ENCODE measurements at regions not wholly inside any gene's neighbourhood (a gene's known extent, or its start where the extent isn't known, plus 50 kb on each side); places are given as distances from the start of the nearest gene placed in this dataset.

DNA sequence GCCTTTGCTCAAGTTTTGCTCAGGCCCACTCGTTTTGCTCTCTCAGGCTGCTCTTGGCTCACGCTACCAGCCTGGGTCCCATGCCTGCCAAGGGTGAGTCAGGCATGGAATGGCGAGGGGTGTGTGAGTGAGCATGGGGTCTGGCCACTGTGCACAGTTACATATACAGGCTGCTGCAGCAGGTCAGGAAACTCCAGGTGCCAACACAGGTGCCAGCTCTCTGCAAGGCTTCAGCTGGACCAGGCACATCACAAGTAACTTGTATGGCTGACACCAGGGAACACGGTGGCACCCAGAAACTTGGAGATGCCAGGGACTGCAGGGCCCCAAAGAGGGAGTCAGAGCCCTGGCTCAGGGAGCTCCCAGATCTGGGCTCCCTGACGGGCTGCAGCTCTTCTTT is 146.8 kb downstream of the BTBD3 start:
- BruUV-seq (replicated peaks), result no TSS peak

DNA sequence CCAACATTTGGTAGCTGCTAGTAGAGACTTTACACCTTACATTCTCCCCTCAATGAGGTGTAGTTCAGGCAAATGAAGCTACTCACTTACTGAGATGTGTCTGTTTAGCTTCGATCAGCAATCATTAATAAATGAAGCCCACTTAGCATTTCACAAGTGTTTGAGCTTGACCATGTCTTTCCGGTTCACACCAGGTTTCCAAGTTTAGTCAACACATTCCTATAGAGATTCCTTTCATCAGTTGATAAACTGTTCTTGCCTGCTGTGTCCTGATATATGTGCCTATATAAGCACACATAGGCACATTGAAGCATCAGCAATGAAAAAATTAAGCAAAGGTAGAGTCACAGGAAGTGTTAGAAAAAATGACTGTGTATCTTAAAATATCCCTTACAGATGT is 150.0 kb downstream of the BTBD3 start:
- Histone ChIP-seq H3K9me3 (ENCODE audit: low read length) (no peaks in the 10 kb centered on the region), H3K4me3 (ENCODE audit: low read length) (no peak overlapping the region), H3K79me2 (ENCODE audit: low read length) (no peaks in the 10 kb centered on the region), H3K9me2 (replicated peaks; ENCODE audit: low read length) (no peaks in the 10 kb centered on the region), H3K36me3 (ENCODE audit: low read depth, low read length) (no peaks in the 10 kb centered on the region), H3K27me3 (ENCODE audit: low read length) (peaks cover 6% of the 10 kb centered on the region; the same call in 1 of the 2 replicates), H3K27ac (ENCODE audit: low read length) (no peak overlapping the region), H3F3A (ENCODE audit: low read length, unreplicated experiment) (no peaks in the 10 kb centered on the region), H2AFZ (ENCODE audit: low read length) (no peak overlapping the region), H4K20me1 (ENCODE audit: low read length) (no peaks in the 10 kb centered on the region), H3K4me2 (ENCODE audit: low read length) (no peak overlapping the region), H3K9ac (ENCODE audit: low read length) (no peak overlapping the region), H3K4me1 (ENCODE audit: insufficient read depth, low read length) (no peaks in the 10 kb centered on the region)
- POLR2A ChIA-PET (ENCODE audit: unreplicated experiment), result no interaction called here
- BruUV-seq (replicated peaks), result no TSS peak
- no peak for ATAC-seq
- intact Hi-C loops (cut with micrococcal nuclease), result no loop called here
- DNase-seq, result no peak
- no peak for TF ChIP-seq EZH2 (IDR thresholded peaks at IDR 0.05; ENCODE audit: low read length, unreplicated experiment)
- no peak for TF ChIP-seq CTCF (conservative IDR thresholded peaks at IDR 0.05; ENCODE audit: low read depth, low read length)
- TF ChIP-seq EZH2phosphoT487 (IDR thresholded peaks at IDR 0.05; ENCODE audit: borderline replicate concordance, low read length), result no peak
- CTCF ChIA-PET, result no interaction called here

More for the DNA sequence above, 146.8 kb downstream of the BTBD3 start:
- POLR2A ChIA-PET (ENCODE audit: unreplicated experiment), result no interaction called here
- Histone ChIP-seq H3K9ac (ENCODE audit: low read length) (no peak overlapping the region), H2AFZ (ENCODE audit: low read length) (no peak overlapping the region), H3K27me3 (ENCODE audit: low read length) (peaks cover 6% of the 10 kb centered on the region; the same call in 1 of the 2 replicates), H3K9me2 (replicated peaks; ENCODE audit: low read length) (no peaks in the 10 kb centered on the region), H4K20me1 (ENCODE audit: low read length) (no peaks in the 10 kb centered on the region), H3K79me2 (ENCODE audit: low read length) (no peaks in the 10 kb centered on the region), H3K27ac (ENCODE audit: low read length) (no peak overlapping the region), H3F3A (ENCODE audit: low read length, unreplicated experiment) (no peaks in the 10 kb centered on the region), H3K4me3 (ENCODE audit: low read length) (no peak overlapping the region), H3K4me2 (ENCODE audit: low read length) (no peak overlapping the region), H3K4me1 (ENCODE audit: insufficient read depth, low read length) (no peaks in the 10 kb centered on the region), H3K36me3 (ENCODE audit: low read depth, low read length) (no peaks in the 10 kb centered on the region), H3K9me3 (ENCODE audit: low read length) (no peaks in the 10 kb centered on the region)
- TF ChIP-seq EZH2phosphoT487 (IDR thresholded peaks at IDR 0.05; ENCODE audit: borderline replicate concordance, low read length) (no peak), EZH2 (IDR thresholded peaks at IDR 0.05; ENCODE audit: low read length, unreplicated experiment) (no peak), CTCF (conservative IDR thresholded peaks at IDR 0.05; ENCODE audit: low read depth, low read length) (no peak)
- ATAC-seq, result no peak
- DNase-seq, result no peak
- CTCF ChIA-PET, result no interaction called here
- intact Hi-C loops (cut with micrococcal nuclease), result no loop called here

- intact Hi-C loops (cut with micrococcal nuclease), result no loop called here
- Histone ChIP-seq H3K4me2 (ENCODE audit: low read length) (no peak overlapping the region), H3K27ac (ENCODE audit: low read length) (no peak overlapping the region), H3K9ac (ENCODE audit: low read length) (no peak overlapping the region), H3K9me2 (replicated peaks; ENCODE audit: low read length) (no peaks in the 10 kb centered on the region), H3K9me3 (ENCODE audit: low read length) (no peaks in the 10 kb centered on the region), H3K36me3 (ENCODE audit: low read depth, low read length) (no peaks in the 10 kb centered on the region), H3K27me3 (ENCODE audit: low read length) (peaks cover 6% of the 10 kb centered on the region; the same call in 1 of the 2 replicates), H3K4me1 (ENCODE audit: insufficient read depth, low read length) (no peaks in the 10 kb centered on the region), H2AFZ (ENCODE audit: low read length) (no peak overlapping the region), H3K79me2 (ENCODE audit: low read length) (no peaks in the 10 kb centered on the region), H4K20me1 (ENCODE audit: low read length) (no peaks in the 10 kb centered on the region), H3K4me3 (ENCODE audit: low read length) (no peak overlapping the region), H3F3A (ENCODE audit: low read length, unreplicated experiment) (no peaks in the 10 kb centered on the region)
- ATAC-seq, result no peak
- BruUV-seq (replicated peaks), result no TSS peak
- POLR2A ChIA-PET (ENCODE audit: unreplicated experiment), result no interaction called here
- DNase-seq, result no peak
- TF ChIP-seq CTCF (conservative IDR thresholded peaks at IDR 0.05; ENCODE audit: low read depth, low read length) (no peak), EZH2phosphoT487 (IDR thresholded peaks at IDR 0.05; ENCODE audit: borderline replicate concordance, low read length) (no peak), EZH2 (IDR thresholded peaks at IDR 0.05; ENCODE audit: low read length, unreplicated experiment) (no peak)
- CTCF ChIA-PET, result no interaction called here
Observed at GRCh38 chr20:12068121-12068520, 150.4 kb downstream of the BTBD3 start.

All from PC-3 (cell line).